Chondrocyte (in vitro differentiated cells): ENCODE measurements at regions not wholly inside any gene's neighbourhood (a gene's known extent, or its start where the extent isn't known, plus 50 kb on each side); places are given as distances from the start of the nearest gene placed in this dataset.

Experiments
- DNase-seq: peaks from one replicate; pipeline ENCODE4 v3.0.0; 2021; ENCODE audit warnings: mixed read lengths, low spot score
- H3K27ac Mint-ChIP-seq: one replicate; pipeline ENCODE4 v1.8.0; 2021; ENCODE audit warnings: mild to moderate bottlenecking, moderate library complexity, mixed read lengths; ENCODE audit not compliant: unreplicated experiment
- H3K27me3 Mint-ChIP-seq: 2 replicates; pipeline ENCODE4 v1.8.0; 2021; ENCODE audit warnings: low read depth, mixed read lengths
- H3K36me3 Mint-ChIP-seq: 2 replicates; pipeline ENCODE4 v1.8.0; 2021; ENCODE audit warnings: low read depth, mixed read lengths
- H3K4me1 Mint-ChIP-seq: 2 replicates; pipeline ENCODE4 v1.8.0; 2021; ENCODE audit warnings: low read depth, mild to moderate bottlenecking, mixed read lengths
- H3K4me3 Mint-ChIP-seq: one replicate; pipeline ENCODE4 v1.8.0; 2021; ENCODE audit warnings: mild to moderate bottlenecking, moderate library complexity, mixed read lengths; ENCODE audit not compliant: unreplicated experiment
- H3K9me3 Mint-ChIP-seq: 2 replicates; pipeline ENCODE4 v1.8.0; 2021; ENCODE audit warnings: low read depth, mixed read lengths
- TF ChIP-seq, protein P1 (sequence below): fragments of 200-600 bp; sonication (generic); IDR thresholded peaks from 2 replicates; pipeline ENCODE4 v1.5.0; 2021; ENCODE audit warnings: antibody characterized with exemption, mild to moderate bottlenecking, moderate library complexity

DNA sequence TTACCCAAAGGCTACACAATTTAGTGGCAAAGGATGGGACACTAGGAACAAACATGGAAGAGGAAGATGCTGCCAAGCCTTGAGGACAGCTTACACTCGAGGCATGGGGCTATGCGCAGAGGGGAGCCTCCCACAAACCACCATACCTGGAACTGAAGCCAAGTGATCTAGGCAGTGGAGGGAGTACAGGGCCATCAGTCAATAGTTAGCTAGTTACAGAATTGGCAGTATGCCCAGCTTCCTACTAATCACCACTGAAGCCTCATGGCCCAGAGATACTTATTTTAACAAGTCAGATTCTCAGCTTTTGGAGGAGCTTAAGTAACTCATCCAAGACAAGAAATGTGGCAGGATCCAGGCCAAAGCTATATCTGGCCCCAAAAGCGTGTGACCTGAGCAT is 226.6 kb upstream of the MOCS1 start:
- Mint-ChIP-seq H3K27me3 (peaks cover 6% of the 10 kb centered on the region), H3K9me3 (no peaks in the 10 kb centered on the region), H3K27ac (no peak overlapping the region), H3K4me3 (no peak overlapping the region), H3K4me1 (no peaks in the 10 kb centered on the region), H3K36me3 (no peaks in the 10 kb centered on the region)
- TF ChIP-seq, protein P1, sequence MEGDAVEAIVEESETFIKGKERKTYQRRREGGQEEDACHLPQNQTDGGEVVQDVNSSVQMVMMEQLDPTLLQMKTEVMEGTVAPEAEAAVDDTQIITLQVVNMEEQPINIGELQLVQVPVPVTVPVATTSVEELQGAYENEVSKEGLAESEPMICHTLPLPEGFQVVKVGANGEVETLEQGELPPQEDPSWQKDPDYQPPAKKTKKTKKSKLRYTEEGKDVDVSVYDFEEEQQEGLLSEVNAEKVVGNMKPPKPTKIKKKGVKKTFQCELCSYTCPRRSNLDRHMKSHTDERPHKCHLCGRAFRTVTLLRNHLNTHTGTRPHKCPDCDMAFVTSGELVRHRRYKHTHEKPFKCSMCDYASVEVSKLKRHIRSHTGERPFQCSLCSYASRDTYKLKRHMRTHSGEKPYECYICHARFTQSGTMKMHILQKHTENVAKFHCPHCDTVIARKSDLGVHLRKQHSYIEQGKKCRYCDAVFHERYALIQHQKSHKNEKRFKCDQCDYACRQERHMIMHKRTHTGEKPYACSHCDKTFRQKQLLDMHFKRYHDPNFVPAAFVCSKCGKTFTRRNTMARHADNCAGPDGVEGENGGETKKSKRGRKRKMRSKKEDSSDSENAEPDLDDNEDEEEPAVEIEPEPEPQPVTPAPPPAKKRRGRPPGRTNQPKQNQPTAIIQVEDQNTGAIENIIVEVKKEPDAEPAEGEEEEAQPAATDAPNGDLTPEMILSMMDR: no peak
- no peak for DNase-seq

DNA sequence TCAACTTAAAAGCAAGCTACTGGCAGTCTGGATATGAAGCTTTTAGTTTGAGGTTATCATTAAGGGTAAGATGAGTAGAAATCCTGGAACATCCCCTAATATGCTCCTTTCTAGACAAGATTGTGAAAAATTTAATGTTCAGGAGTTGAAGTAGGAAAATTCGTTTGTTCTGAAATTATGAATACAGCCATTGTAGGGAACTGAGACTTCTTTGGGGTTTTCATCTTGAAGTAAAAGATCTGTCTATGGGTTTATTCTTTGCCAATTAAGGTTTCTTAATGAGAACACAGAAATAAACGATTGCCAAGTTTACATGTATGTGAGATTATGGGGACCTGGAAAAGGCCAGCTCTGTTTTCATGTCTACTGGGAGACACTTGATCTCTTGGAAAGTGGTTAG is 225.6 kb upstream of the MOCS1 start:
- H3K4me1 Mint-ChIP-seq: no peaks in the 10 kb centered on the region
- no peak overlapping the region for H3K4me3 Mint-ChIP-seq

DNA sequence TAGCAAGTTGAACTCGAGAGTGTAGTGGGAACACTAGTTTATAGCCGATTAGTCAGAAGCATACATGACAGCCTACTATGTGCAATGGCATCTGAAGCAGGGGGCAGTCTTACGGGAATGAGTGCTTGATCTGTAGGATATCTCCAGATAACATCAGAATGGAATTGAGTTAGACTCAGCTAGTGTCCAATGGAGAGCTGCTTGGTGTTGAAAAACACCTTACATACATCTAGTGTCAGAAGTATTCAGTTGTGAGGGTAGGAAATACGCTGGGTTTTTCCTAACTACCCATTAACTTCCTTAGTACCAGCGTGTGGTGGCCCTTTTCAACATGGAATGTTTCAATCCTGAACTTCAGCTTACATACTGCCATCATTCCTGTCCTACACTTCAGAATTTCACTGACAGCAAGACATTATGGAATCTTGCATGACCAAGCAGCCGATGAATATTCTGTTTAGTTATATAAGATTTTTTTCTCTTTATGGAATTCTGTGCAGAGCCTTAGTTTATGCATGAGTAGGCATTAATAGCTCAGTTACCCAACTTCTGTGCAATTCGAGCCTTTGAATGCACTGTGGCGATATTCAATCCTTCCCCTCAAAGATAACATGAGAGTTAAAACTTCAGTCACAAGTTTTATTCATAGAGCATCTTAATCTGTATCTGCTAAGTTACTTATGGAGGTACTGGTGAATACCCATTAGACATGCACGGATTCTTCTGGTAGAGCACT is 218.6 kb upstream of the MOCS1 start:
- Mint-ChIP-seq H3K9me3 (peaks cover 4% of the 10 kb centered on the region), H3K4me1 (no peaks in the 10 kb centered on the region), H3K27ac (no peak overlapping the region), H3K4me3 (no peak overlapping the region), H3K36me3 (no peaks in the 10 kb centered on the region), H3K27me3 (peaks cover 29% of the 10 kb centered on the region)
- TF ChIP-seq, protein P1: no peak
- no peak for DNase-seq

More for the DNA sequence above, 225.6 kb upstream of the MOCS1 start:
- peaks cover 7% of the 10 kb centered on the region for H3K27me3 Mint-ChIP-seq
- no peak for DNase-seq
- TF ChIP-seq, protein P1: no peak
- H3K27ac Mint-ChIP-seq: no peak overlapping the region
- no peaks in the 10 kb centered on the region for H3K36me3 Mint-ChIP-seq
- H3K9me3 Mint-ChIP-seq: no peaks in the 10 kb centered on the region

DNA sequence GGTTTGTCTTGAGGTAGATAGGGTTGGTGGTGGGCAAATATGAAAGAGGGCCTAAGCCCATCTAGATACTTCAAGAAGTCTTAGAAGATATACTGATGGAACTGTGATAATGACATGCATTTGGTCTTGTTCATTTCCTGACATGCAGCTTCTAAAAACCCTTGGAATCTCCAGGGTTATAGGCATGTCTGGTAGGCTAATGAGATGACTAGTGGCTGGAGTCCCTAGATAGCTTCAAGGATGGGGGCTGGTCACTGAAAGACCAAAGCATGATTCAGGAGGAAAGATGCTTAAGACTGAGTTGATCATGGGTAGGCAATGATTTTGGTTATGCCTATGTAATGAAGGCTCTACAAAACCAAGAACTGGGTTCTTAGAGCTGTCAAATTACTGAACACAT is 217.9 kb upstream of the MOCS1 start:
- DNase-seq: no peak
- Mint-ChIP-seq H3K27me3 (peaks cover 31% of the 10 kb centered on the region), H3K9me3 (peaks cover 4% of the 10 kb centered on the region), H3K4me3 (no peak overlapping the region), H3K36me3 (no peaks in the 10 kb centered on the region), H3K4me1 (no peaks in the 10 kb centered on the region), H3K27ac (no peak overlapping the region)
- TF ChIP-seq, protein P1: no peak

DNA sequence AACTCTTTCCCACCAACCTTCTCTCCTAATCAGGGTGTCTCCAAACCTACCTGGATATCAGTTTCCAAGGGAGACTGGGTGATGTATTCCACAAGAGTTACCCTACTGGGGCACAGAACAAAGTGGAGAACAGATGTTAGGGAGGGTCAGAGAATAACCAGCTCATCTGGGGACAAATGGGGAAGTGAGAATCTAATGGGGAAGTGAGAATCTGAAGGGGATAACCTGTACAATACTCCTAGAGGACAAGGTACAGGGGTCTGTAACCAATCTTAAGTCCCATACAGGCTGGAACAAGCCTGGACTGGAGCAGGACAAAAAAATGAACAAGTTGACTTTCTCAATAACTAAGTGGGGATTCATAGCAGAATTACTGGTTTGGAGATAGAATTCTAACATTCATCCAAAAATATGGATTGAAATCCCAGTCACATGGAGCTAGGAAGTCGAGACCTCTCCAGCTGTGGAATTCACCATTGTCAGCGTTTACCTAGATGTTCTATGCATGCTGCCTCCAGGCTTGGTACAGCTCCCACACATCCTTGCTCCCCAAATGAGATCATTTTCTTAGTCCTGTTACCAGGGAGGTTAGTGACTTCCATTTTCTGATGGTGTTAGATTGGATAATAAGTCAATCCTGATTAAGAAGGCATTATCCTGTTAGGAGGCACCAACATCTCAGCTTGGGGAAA is 214.8 kb upstream of the MOCS1 start:
- Mint-ChIP-seq H3K4me3 (no peak overlapping the region), H3K4me1 (no peaks in the 10 kb centered on the region), H3K27me3 (peaks cover 26% of the 10 kb centered on the region), H3K36me3 (no peaks in the 10 kb centered on the region), H3K9me3 (peaks cover 4% of the 10 kb centered on the region), H3K27ac (no peak overlapping the region)
- no peak for DNase-seq
- TF ChIP-seq, protein P1: no peak
